ENCODE measurements at regions not wholly inside any gene's neighbourhood (a gene's known extent, or its start where the extent isn't known, plus 50 kb on each side); places are given as distances from the start of the nearest gene placed in this dataset.

DNA sequence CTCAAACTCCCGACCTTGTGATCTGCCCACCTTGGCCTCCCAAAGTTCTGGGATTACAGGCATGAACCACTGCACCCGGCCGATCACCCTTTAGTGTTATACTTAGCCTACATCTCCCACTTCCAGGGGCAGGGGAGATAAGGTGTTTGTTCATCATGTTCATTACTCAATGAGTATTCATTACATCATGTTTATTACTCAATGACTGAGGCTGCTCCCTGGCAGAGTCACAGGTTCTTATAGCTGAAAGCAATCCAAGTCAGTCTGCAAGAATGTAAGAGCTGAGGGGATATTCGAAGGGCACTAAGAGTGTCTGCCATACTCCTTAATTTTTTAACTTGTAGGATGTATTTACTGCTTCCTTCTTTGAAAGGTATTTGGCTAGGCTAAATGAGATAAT lies 214.2 kb downstream of the SPATA31D1 start:
- no peak for TF ChIP-seq POLR2A (IDR thresholded peaks at IDR 0.05)
- TF ChIP-seq, protein P1, sequence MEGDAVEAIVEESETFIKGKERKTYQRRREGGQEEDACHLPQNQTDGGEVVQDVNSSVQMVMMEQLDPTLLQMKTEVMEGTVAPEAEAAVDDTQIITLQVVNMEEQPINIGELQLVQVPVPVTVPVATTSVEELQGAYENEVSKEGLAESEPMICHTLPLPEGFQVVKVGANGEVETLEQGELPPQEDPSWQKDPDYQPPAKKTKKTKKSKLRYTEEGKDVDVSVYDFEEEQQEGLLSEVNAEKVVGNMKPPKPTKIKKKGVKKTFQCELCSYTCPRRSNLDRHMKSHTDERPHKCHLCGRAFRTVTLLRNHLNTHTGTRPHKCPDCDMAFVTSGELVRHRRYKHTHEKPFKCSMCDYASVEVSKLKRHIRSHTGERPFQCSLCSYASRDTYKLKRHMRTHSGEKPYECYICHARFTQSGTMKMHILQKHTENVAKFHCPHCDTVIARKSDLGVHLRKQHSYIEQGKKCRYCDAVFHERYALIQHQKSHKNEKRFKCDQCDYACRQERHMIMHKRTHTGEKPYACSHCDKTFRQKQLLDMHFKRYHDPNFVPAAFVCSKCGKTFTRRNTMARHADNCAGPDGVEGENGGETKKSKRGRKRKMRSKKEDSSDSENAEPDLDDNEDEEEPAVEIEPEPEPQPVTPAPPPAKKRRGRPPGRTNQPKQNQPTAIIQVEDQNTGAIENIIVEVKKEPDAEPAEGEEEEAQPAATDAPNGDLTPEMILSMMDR (IDR thresholded peaks at IDR 0.05) = no peak

Measured in breast epithelium (tissue), 3 donors.